ENCODE measurements at regions not wholly inside any gene's neighbourhood (a gene's known extent, or its start where the extent isn't known, plus 50 kb on each side); places are given as distances from the start of the nearest gene placed in this dataset.
"Not testable (repeated sequence)": the region's sequence is repeated elsewhere in the genome, so short reads cannot be mapped to it uniquely, and the experiment has no call there.

DNA sequence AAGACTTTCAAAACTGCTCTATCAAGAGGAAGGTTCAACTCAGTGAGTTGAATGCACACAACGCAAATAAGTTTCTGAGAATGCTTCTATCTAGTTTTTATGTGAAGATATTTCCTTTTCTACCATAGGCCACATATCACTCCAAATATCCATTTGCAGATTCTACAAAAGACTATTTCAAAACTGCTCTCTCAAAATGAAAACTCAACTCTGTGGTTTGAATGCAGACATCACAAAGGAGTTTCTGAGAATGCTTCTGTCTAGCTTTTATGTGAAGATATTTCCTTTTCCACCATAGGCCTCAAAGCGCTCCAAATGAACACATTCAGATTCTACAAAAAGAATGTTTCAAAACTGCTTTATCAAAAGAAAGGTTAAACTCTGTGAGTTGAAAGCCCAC lies 1093.1 kb upstream of the DEFB115 start:
- not testable (repeated sequence) for H2AFZ ChIP-seq (replicated peaks); H3K36me3 ChIP-seq; H3K4me3 Mint-ChIP-seq; H3K27ac Mint-ChIP-seq; DNase-seq (ENCODE audit: low spot score); H4K20me1 ChIP-seq (ENCODE audit: low read depth); H3K4me3 ChIP-seq; H3K27me3 ChIP-seq; H3K27me3 Mint-ChIP-seq (ENCODE audit: insufficient read depth, low read depth); H3K9ac ChIP-seq; H3K4me1 ChIP-seq; H3K36me3 Mint-ChIP-seq; H3K9me3 ChIP-seq (ENCODE audit: low read depth); H3K27ac ChIP-seq; H3K4me1 Mint-ChIP-seq; H3K9me3 Mint-ChIP-seq; H3K4me2 ChIP-seq; H3K79me2 ChIP-seq (ENCODE audit: low read depth); H3F3A ChIP-seq (ENCODE audit: low read depth)

DNA sequence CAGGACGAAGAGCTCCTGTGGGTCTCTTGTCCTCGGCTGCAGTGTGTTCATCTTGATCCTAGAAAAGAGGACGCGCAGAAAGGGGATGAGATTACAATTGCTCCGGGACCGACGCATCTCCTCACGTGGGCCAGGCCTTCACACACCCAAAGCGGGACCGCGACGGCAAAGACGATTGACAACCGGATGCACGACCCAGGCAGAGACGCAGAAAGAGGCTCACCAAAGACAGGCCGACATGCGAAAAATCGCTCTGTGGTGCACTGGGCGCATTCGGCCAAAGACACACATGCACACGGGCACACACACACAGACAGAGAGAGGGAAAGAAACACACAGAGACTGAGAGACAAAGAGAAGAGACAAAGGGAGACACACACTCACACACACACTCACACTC lies 1089.9 kb upstream of the DEFB115 start:
- H3K9me3 Mint-ChIP-seq, result peaks cover 10% of the 10 kb centered on the region
- H3K4me1 Mint-ChIP-seq, result no peaks in the 10 kb centered on the region
- H3K4me3 Mint-ChIP-seq, result no peak overlapping the region
- Histone ChIP-seq H3K27ac (no peak overlapping the region), H2AFZ (replicated peaks) (no peak overlapping the region), H3F3A (ENCODE audit: low read depth) (no peaks in the 10 kb centered on the region), H3K27me3 (no peaks in the 10 kb centered on the region), H3K4me2 (no peak overlapping the region), H3K36me3 (no peaks in the 10 kb centered on the region), H3K4me1 (no peaks in the 10 kb centered on the region), H3K9me3 (ENCODE audit: low read depth) (no peaks in the 10 kb centered on the region), H3K9ac (no peak overlapping the region), H3K4me3 (no peak overlapping the region), H3K79me2 (ENCODE audit: low read depth) (no peaks in the 10 kb centered on the region), H4K20me1 (ENCODE audit: low read depth) (no peaks in the 10 kb centered on the region)
- TF ChIP-seq, protein P1, sequence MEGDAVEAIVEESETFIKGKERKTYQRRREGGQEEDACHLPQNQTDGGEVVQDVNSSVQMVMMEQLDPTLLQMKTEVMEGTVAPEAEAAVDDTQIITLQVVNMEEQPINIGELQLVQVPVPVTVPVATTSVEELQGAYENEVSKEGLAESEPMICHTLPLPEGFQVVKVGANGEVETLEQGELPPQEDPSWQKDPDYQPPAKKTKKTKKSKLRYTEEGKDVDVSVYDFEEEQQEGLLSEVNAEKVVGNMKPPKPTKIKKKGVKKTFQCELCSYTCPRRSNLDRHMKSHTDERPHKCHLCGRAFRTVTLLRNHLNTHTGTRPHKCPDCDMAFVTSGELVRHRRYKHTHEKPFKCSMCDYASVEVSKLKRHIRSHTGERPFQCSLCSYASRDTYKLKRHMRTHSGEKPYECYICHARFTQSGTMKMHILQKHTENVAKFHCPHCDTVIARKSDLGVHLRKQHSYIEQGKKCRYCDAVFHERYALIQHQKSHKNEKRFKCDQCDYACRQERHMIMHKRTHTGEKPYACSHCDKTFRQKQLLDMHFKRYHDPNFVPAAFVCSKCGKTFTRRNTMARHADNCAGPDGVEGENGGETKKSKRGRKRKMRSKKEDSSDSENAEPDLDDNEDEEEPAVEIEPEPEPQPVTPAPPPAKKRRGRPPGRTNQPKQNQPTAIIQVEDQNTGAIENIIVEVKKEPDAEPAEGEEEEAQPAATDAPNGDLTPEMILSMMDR (IDR thresholded peaks at IDR 0.05), result no peak
- TF ChIP-seq EZH2 (IDR thresholded peaks at IDR 0.05) (no peak), EZH2phosphoT487 (IDR thresholded peaks at IDR 0.05) (no peak)
- H3K27me3 Mint-ChIP-seq (ENCODE audit: insufficient read depth, low read depth), result peaks cover 2% of the 10 kb centered on the region
- no peak overlapping the region for H3K27ac Mint-ChIP-seq
- no peaks in the 10 kb centered on the region for H3K36me3 Mint-ChIP-seq
- DNase-seq (ENCODE audit: low spot score), result no peak

DNA sequence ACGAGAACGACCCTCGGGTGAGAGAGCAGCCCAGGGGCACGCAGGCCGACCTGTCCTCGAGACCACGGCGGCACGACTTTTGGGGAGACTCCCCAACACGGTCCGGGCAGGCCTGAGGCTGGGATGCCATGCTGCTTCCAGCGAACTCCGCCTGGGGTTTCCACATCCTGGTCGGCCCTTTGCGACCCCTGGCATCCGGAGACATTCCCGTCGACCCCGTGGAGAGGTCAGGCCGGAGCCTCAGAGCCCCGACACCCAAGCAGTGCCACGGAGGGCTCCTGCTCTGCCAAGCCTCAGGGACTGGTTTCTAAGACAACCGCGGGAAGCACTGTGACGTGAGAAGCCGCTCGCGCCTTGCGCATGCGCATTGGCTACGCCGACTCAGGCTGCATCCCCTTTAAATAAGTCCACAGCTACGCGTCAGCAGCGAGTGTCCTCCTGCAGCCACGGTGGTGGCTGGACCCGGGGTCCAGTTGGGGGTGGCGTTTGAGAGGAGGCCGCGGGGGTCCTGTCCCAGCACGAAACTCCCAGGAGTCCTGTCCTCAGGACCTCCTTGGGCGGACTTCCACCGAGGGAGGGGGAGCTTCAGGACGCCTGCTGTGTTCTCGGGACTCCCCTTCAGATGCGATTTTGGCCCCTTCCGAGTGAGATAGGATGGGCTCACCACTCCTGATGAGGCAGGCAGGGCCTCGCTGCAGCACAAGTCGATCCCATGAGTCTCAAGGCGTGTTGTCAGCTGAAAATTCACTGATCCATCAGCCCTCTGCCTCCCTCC lies 1089.3 kb upstream of the DEFB115 start:
- Histone ChIP-seq H3F3A (ENCODE audit: low read depth) (no peaks in the 10 kb centered on the region), H3K9me3 (ENCODE audit: low read depth) (no peaks in the 10 kb centered on the region), H3K4me2 (no peak overlapping the region), H3K27ac (no peak overlapping the region), H3K9ac (no peak overlapping the region), H3K4me3 (no peak overlapping the region), H2AFZ (replicated peaks) (no peak overlapping the region), H3K36me3 (no peaks in the 10 kb centered on the region), H3K27me3 (no peaks in the 10 kb centered on the region), H3K79me2 (ENCODE audit: low read depth) (no peaks in the 10 kb centered on the region), H4K20me1 (ENCODE audit: low read depth) (no peaks in the 10 kb centered on the region), H3K4me1 (no peaks in the 10 kb centered on the region)
- Mint-ChIP-seq H3K4me1 (no peaks in the 10 kb centered on the region), H3K9me3 (peaks cover 11% of the 10 kb centered on the region), H3K36me3 (no peaks in the 10 kb centered on the region), H3K27ac (no peak overlapping the region), H3K27me3 (ENCODE audit: insufficient read depth, low read depth) (peaks cover 2% of the 10 kb centered on the region), H3K4me3 (no peak overlapping the region)
- no peak for DNase-seq (ENCODE audit: low spot score)
- no peak for TF ChIP-seq EZH2 (IDR thresholded peaks at IDR 0.05)
- TF ChIP-seq, protein P1 (IDR thresholded peaks at IDR 0.05), result no peak

DNA sequence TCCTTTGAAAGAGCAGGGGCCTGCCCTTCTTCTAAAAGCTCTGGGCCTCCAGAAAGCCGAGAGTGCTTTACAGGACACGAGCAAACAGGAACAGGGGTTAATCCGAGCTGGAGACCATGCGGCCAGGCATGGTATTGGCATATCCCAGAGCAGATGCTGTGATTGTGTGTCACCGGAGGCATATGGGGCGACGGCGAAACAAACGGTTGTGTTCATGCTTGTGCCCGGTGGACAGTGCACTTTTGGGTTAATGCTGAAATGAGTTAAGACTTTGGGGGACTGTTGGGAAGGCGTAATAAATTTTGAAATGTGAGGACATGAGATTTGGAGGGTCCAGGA lies 1088.7 kb upstream of the DEFB115 start:
- Mint-ChIP-seq H3K36me3 (no peaks in the 10 kb centered on the region), H3K27me3 (ENCODE audit: insufficient read depth, low read depth) (peaks cover 2% of the 10 kb centered on the region), H3K9me3 (peaks cover 12% of the 10 kb centered on the region), H3K4me1 (no peaks in the 10 kb centered on the region), H3K4me3 (no peak overlapping the region), H3K27ac (no peak overlapping the region)
- Histone ChIP-seq H3K9me3 (ENCODE audit: low read depth) (no peaks in the 10 kb centered on the region), H4K20me1 (ENCODE audit: low read depth) (no peaks in the 10 kb centered on the region), H2AFZ (replicated peaks) (no peak overlapping the region), H3K27me3 (no peaks in the 10 kb centered on the region), H3K36me3 (no peaks in the 10 kb centered on the region), H3K9ac (no peak overlapping the region), H3K4me1 (no peaks in the 10 kb centered on the region), H3K4me3 (no peak overlapping the region), H3K4me2 (no peak overlapping the region), H3F3A (ENCODE audit: low read depth) (no peaks in the 10 kb centered on the region), H3K27ac (no peak overlapping the region), H3K79me2 (ENCODE audit: low read depth) (no peaks in the 10 kb centered on the region)
- TF ChIP-seq, protein P1 (IDR thresholded peaks at IDR 0.05), result no peak
- no peak for TF ChIP-seq EZH2 (IDR thresholded peaks at IDR 0.05)
- no peak for DNase-seq (ENCODE audit: low spot score)

Data from neural progenitor cell (in vitro differentiated cells).